BE2C (cell line): ENCODE measurements at regions not wholly inside any gene's neighbourhood (a gene's known extent, or its start where the extent isn't known, plus 50 kb on each side); places are given as distances from the start of the nearest gene placed in this dataset.
"Not testable (repeated sequence)": the region's sequence is repeated elsewhere in the genome, so short reads cannot be mapped to it uniquely, and the experiment has no call there.

ENCODE experiments used
- DNase-seq: peaks from one replicate; pipeline ENCODE4 v3.0.0-alpha.2; 2020
- H3K27me3 ChIP-seq: fragments of 250-450 bp; sonication (Bioruptor Pico); 2 replicates; pipeline ENCODE4 v1.5.1; 2020; ENCODE audit warnings: mild to moderate bottlenecking
- H3K36me3 ChIP-seq: fragments of 250-450 bp; sonication (Bioruptor Pico); 2 replicates; pipeline ENCODE4 v1.5.1; 2020; ENCODE audit warnings: mild to moderate bottlenecking
- H3K4me1 ChIP-seq: fragments of 250-450 bp; sonication (Bioruptor Pico); 2 replicates; pipeline ENCODE4 v1.5.1; 2020
- H3K4me3 ChIP-seq: 2 replicates; pipeline ENCODE4 v1.5.1; 2011; ENCODE audit warnings: low read depth, low read length
- H3K9me3 ChIP-seq: fragments of 250-450 bp; sonication (Bioruptor Pico); 2 replicates; pipeline ENCODE4 v1.5.1; 2020
- CTCF ChIP-seq: IDR thresholded peaks from 2 replicates; pipeline ENCODE4 v1.5.1; 2012; ENCODE audit warnings: mild to moderate bottlenecking, low read depth, low read length

- DNase-seq, result no peak
Observed at GRCh38 chr2:66170744-66171330, 264.1 kb upstream of the MEIS1 start.

GRCh38 chr2:66169076-66169475 is 265.8 kb upstream of the MEIS1 start:
- Histone ChIP-seq H3K27me3 (no peaks in the 10 kb centered on the region), H3K4me1 (no peaks in the 10 kb centered on the region), H3K4me3 (no peak overlapping the region), H3K36me3 (no peaks in the 10 kb centered on the region), H3K9me3 (no peaks in the 10 kb centered on the region)
- no peak for TF ChIP-seq CTCF
- no peak for DNase-seq

More at GRCh38 chr2:66170744-66171330, 264.1 kb upstream of the MEIS1 start:
- Histone ChIP-seq H3K36me3 (no peaks in the 10 kb centered on the region), H3K27me3 (no peaks in the 10 kb centered on the region), H3K4me3 (no peak overlapping the region), H3K4me1 (no peaks in the 10 kb centered on the region), H3K9me3 (no peaks in the 10 kb centered on the region)
- no peak for TF ChIP-seq CTCF

GRCh38 chr2:66164470-66164869 is 270.5 kb upstream of the MEIS1 start:
- no peaks in the 10 kb centered on the region for H3K27me3 ChIP-seq
- H3K36me3 ChIP-seq, result no peaks in the 10 kb centered on the region
- no peaks in the 10 kb centered on the region for H3K9me3 ChIP-seq
- no peak for DNase-seq
- TF ChIP-seq CTCF, result no peak
- H3K4me3 ChIP-seq, result no peak overlapping the region
- no peaks in the 10 kb centered on the region for H3K4me1 ChIP-seq

GRCh38 chr2:66156171-66156570 is 278.8 kb upstream of the MEIS1 start:
- Histone ChIP-seq H3K4me3 (no peak overlapping the region), H3K27me3 (no peaks in the 10 kb centered on the region), H3K4me1 (no peaks in the 10 kb centered on the region), H3K36me3 (no peaks in the 10 kb centered on the region), H3K9me3 (no peaks in the 10 kb centered on the region)
- TF ChIP-seq CTCF, result no peak
- DNase-seq, result no peak

- Histone ChIP-seq H3K4me1 (no peaks in the 10 kb centered on the region), H3K27me3 (no peaks in the 10 kb centered on the region), H3K9me3 (no peaks in the 10 kb centered on the region), H3K36me3 (no peaks in the 10 kb centered on the region), H3K4me3 (no peak overlapping the region)
- TF ChIP-seq CTCF, result no peak
- no peak for DNase-seq
Observed at GRCh38 chr2:66153941-66154340, 281.0 kb upstream of the MEIS1 start.

- Histone ChIP-seq H3K4me3 (no peak overlapping the region), H3K4me1 (no peaks in the 10 kb centered on the region), H3K27me3 (no peaks in the 10 kb centered on the region), H3K9me3 (no peaks in the 10 kb centered on the region), H3K36me3 (no peaks in the 10 kb centered on the region)
- TF ChIP-seq CTCF, result no peak
- DNase-seq, result no peak
Observed at GRCh38 chr2:66145490-66145889, 289.4 kb upstream of the MEIS1 start.

GRCh38 chr2:66144324-66144723 is 290.6 kb upstream of the MEIS1 start:
- H3K4me3 ChIP-seq, H3K36me3 ChIP-seq, H3K27me3 ChIP-seq, H3K4me1 ChIP-seq, H3K9me3 ChIP-seq, DNase-seq: not testable (repeated sequence)
